ENCODE measurements at regions not wholly inside any gene's neighbourhood (a gene's known extent, or its start where the extent isn't known, plus 50 kb on each side); places are given as distances from the start of the nearest gene placed in this dataset.
"Not testable (repeated sequence)": the region's sequence is repeated elsewhere in the genome, so short reads cannot be mapped to it uniquely, and the experiment has no call there.

GRCh38 chr2:39872748-39873147, 93.7 kb upstream of the THUMPD2 start:
- DNase-seq (ENCODE audit: low read depth) = no peak

- DNase-seq (ENCODE audit: low read depth) = peak; percentile 85
These were observed 92.3 kb upstream of the THUMPD2 start for GRCh38 chr2:39871291-39871761.

- DNase-seq (ENCODE audit: low read depth) = no peak
These were observed 91.8 kb upstream of the THUMPD2 start for GRCh38 chr2:39870871-39871270.

- no peak for DNase-seq (ENCODE audit: low read depth)
These were observed 88.2 kb upstream of the THUMPD2 start for GRCh38 chr2:39867268-39867667.

- no peak for DNase-seq (ENCODE audit: low read depth)
These were observed 86.7 kb upstream of the THUMPD2 start for GRCh38 chr2:39865751-39866150.

- not testable (repeated sequence) for DNase-seq (ENCODE audit: low read depth)
These were observed 84.6 kb upstream of the THUMPD2 start for GRCh38 chr2:39863672-39864071.

GRCh38 chr2:39860538-39860937, 81.5 kb upstream of the THUMPD2 start:
- DNase-seq (ENCODE audit: low read depth) = no peak

- DNase-seq (ENCODE audit: low read depth) = no peak
These were observed 79.6 kb upstream of the THUMPD2 start for GRCh38 chr2:39858677-39859076.

GRCh38 chr2:39855856-39856255, 76.8 kb upstream of the THUMPD2 start:
- no peak for DNase-seq (ENCODE audit: low read depth)

GRCh38 chr2:39854771-39855170, 75.7 kb upstream of the THUMPD2 start:
- no peak for DNase-seq (ENCODE audit: low read depth)

- DNase-seq (ENCODE audit: low read depth) = no peak
These were observed 73.8 kb upstream of the THUMPD2 start for GRCh38 chr2:39852831-39853230.

- DNase-seq (ENCODE audit: low read depth) = peak; percentile 56
These were observed 72.6 kb upstream of the THUMPD2 start for GRCh38 chr2:39851651-39852110.

- no peak for DNase-seq (ENCODE audit: low read depth)
These were observed 72.2 kb upstream of the THUMPD2 start for GRCh38 chr2:39851251-39851650.

- no peak for DNase-seq (ENCODE audit: low read depth)
These were observed 71.0 kb upstream of the THUMPD2 start for GRCh38 chr2:39849982-39850526.

GRCh38 chr2:39849064-39849463, 70.0 kb upstream of the THUMPD2 start:
- DNase-seq (ENCODE audit: low read depth) = no peak

GRCh38 chr2:39845460-39846146, 66.5 kb upstream of the THUMPD2 start:
- peak; percentile 11 for DNase-seq (ENCODE audit: low read depth)

- DNase-seq (ENCODE audit: low read depth) = no peak
These were observed 60.3 kb upstream of the THUMPD2 start for GRCh38 chr2:39839261-39839848.

GRCh38 chr2:39838589-39838988, 59.5 kb upstream of the THUMPD2 start:
- no peak for DNase-seq (ENCODE audit: low read depth)

GRCh38 chr2:39837856-39838453, 58.9 kb upstream of the THUMPD2 start:
- peak; percentile 51 for DNase-seq (ENCODE audit: low read depth)

- no peak for DNase-seq (ENCODE audit: low read depth)
These were observed 57.6 kb upstream of the THUMPD2 start for GRCh38 chr2:39836638-39837037.

- no peak for DNase-seq (ENCODE audit: low read depth)
These were observed 55.4 kb upstream of the THUMPD2 start for GRCh38 chr2:39834426-39834825.

- DNase-seq (ENCODE audit: low read depth) = peak; percentile 10
These were observed 51.6 kb upstream of the THUMPD2 start for GRCh38 chr2:39830610-39831009.
